Ovary (tissue), 3 donors: ENCODE measurements at regions not wholly inside any gene's neighbourhood (a gene's known extent, or its start where the extent isn't known, plus 50 kb on each side); places are given as distances from the start of the nearest gene placed in this dataset.
"Not testable (repeated sequence)": the region's sequence is repeated elsewhere in the genome, so short reads cannot be mapped to it uniquely, and the experiment has no call there.

ENCODE experiments used
- CTCF ChIP-seq, 3 donors: fragments of 450-650 bp in 2 of 3; fragments of 200-600 bp in 1 of 3; IDR thresholded peaks; one replicate each; pipeline versions ENCODE4 v1.5.1 to v1.8.0; 2016 to 2022; ENCODE audit warnings: antibody characterized with exemption in 3 of 3, mild to moderate bottlenecking in 1 of 3
- EP300 ChIP-seq: sonication (generic); formaldehyde crosslinking; IDR thresholded peaks from one replicate; pipeline ENCODE4 v1.6.1; 2017; ENCODE audit warnings: antibody characterized with exemption
- POLR2A ChIP-seq: fragments of 450-650 bp; IDR thresholded peaks from one replicate; pipeline ENCODE4 v1.6.1; 2017; ENCODE audit warnings: antibody characterized with exemption, mild to moderate bottlenecking, moderate library complexity
- donor health status: DM: no; HTN: no; CAD: no.

DNA sequence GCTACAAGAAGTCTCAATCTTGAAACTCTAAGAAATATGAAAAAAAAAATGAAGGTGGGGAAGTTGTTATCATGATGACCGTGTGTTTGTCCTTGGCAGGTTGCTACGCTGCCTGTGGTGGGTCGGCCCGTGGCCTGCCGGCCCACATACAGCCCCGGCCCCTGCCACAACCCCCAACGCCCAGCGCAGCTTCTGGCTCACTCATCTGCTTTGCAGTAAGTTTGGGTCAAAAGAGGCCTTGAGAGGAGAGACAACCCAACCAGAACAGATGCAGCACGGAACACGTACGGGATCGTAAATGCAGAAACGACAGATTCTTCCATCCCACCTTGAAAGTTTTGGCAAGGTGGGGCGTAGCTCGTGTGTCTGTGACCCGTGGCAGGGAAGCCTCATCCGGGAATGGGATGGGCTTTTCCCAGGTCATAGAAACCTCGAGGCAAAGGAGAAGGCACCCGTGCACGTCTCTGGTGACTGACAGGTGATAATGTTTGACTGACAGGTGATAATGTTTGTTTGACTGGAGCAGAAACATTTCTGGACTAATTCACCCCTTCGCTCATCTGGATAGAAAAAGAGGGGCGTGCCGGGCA, 206.1 kb upstream of the ZNF469 start:
- TF ChIP-seq POLR2A; CTCF (IDR thresholded peaks at IDR 0.05); EP300: not testable (repeated sequence)
